OCI-LY7 (cell line): ENCODE measurements at regions not wholly inside any gene's neighbourhood (a gene's known extent, or its start where the extent isn't known, plus 50 kb on each side); places are given as distances from the start of the nearest gene placed in this dataset.

Source experiments
- EZH2phosphoT487 ChIP-seq: fragments of 200-600 bp; sonication (generic); IDR thresholded peaks from 2 replicates; pipeline ENCODE4 v1.6.1; 2018; ENCODE audit warnings: low read depth, borderline replicate concordance, mild to moderate bottlenecking, mixed run types, antibody characterized with exemption, low read length, moderate library complexity, mixed read lengths
- TF ChIP-seq, protein P1 (sequence below): fragments of 200-600 bp; sonication (generic); conservative IDR thresholded peaks from 2 replicates; pipeline ENCODE4 v1.5.1; 2014; ENCODE audit warnings: mild to moderate bottlenecking, antibody characterized with exemption, low read length, moderate library complexity, mixed read lengths

DNA sequence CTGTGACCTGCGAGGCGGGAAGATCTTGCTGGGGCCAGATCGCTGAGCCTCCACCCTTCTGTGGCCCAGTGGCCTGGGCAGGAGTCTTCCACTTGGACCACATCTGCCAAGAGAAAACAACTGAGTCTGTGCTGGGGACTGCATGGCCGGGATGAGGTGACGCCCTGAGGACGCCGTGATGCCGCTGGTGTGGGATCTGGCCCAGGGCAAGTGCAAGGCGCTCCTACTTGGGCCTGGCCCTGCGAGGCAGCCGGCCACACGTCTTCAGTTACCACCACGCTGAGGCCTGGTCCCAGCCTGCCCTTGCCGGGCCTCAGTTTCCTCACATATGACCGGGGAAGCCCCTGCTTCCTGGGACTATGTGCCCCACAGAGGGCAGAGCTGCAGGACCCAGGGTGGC lies 133.4 kb downstream of the SLC25A46 start:
- TF ChIP-seq, protein P1, sequence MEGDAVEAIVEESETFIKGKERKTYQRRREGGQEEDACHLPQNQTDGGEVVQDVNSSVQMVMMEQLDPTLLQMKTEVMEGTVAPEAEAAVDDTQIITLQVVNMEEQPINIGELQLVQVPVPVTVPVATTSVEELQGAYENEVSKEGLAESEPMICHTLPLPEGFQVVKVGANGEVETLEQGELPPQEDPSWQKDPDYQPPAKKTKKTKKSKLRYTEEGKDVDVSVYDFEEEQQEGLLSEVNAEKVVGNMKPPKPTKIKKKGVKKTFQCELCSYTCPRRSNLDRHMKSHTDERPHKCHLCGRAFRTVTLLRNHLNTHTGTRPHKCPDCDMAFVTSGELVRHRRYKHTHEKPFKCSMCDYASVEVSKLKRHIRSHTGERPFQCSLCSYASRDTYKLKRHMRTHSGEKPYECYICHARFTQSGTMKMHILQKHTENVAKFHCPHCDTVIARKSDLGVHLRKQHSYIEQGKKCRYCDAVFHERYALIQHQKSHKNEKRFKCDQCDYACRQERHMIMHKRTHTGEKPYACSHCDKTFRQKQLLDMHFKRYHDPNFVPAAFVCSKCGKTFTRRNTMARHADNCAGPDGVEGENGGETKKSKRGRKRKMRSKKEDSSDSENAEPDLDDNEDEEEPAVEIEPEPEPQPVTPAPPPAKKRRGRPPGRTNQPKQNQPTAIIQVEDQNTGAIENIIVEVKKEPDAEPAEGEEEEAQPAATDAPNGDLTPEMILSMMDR: no peak
- TF ChIP-seq EZH2phosphoT487: no peak
